ENCODE measurements at regions not wholly inside any gene's neighbourhood (a gene's known extent, or its start where the extent isn't known, plus 50 kb on each side); places are given as distances from the start of the nearest gene placed in this dataset.

DNA sequence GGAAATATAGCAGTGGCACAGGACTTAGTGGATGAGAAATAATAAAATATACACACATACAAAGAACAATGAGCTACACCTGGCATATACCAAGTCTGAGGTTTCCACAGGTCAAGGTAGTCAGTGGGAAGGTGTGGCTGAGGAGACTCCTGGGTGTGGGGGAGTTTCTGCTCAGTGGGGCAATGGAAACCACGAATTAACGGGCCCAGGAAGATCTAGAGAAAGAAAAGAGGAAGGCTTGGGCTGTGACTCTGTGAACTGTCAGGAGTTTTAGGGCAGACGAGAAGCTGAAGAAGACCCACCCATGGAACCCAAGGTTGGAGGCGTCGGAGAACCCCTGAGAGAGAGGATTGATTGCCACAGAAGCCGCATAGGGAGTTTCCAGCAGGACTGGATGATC, 196.5 kb downstream of the HERPUD2 start:
- no peak for DNase-seq

DNA sequence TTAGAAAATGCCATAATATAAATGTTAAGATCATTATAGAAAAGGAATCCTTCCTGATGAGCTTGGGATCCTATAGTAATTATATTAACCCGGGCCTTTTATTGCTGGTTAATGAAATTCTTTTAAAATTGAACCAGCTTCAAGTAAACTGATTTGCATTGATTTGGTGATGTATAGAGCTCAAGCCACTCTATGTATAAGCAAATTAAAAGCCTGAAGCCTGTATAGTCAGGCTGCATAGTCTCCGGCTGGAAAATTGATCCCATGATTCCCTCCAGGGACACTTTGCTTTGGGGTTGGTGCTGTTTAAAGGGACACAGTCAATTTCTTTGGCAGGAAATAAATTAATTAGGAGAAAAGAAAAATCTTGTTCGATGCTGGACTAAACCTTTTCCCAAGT, 199.1 kb downstream of the HERPUD2 start:
- no peak for DNase-seq

DNA sequence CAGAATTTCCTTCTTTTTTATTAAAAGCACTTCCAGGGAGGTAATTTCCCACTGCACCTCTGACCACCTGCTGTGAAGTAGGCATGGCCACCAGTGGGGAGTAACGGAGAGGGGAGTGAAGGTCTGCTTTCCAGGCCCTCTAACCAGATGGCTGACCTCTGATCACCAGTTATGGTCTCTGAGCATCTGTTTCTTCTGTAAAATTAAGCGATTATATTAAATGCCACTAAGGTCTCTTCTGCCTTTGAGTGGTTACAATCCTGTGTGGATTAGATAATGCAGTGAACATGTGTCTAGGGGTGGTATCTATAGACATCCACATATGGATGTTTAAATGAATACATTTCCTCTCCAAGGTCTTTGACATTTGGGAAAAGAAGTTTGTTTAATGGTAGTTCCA, 199.6 kb downstream of the HERPUD2 start:
- DNase-seq = no peak

DNA sequence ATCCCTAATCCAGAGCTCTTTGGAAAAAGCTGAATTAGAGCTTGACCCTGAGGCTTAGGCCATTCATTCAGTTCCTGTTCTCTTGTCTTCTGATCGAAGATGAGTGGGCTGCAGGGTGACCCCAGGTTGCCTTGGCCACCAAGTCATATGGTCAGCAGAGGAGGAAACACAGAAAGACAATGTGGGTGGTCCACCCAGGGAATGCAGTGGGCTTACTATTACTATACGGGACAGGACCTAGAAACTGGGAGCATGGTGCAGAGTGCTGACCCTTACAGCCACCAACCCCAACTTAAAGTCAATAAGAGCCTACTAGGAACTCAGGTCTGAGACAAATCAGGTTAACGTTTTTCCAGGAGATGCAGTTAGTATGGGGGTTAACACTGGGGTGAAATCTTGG, 200.5 kb downstream of the HERPUD2 start:
- DNase-seq = no peak

DNA sequence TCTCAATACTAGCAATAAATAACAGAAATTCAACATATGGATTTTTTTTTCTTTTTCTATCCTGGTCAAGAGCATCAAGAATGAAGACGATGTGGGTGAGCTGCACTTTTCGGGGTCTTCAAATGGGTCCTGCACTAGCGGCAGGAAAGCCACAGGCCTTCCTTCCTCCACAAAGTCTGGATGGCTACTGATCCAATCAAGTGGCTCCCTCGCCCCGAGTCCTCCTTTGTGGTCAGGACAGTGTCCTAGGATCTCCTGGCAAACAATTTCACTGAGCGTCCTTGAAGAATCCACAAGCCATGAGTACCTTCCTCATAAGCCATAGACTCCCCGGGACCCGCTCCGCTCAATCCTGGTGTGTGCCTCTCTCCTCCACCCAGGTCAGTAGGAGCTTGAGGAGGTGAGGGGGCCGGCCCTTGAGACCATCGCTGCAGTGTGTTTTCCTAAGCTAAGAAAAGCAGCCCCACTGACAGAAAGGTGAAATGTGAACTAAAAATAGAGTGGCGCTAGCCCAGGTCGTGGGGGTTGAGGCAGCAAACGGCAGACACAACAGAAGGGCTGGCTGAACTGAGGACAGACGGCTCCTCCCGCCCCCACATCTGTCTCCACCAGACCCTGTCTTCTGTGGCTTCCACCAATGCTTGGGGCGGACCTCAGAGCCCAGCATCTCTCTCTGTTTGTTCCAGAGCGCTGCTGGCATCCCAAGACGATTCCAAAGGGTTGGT, 202.3 kb downstream of the HERPUD2 start:
- no peak for DNase-seq

DNA sequence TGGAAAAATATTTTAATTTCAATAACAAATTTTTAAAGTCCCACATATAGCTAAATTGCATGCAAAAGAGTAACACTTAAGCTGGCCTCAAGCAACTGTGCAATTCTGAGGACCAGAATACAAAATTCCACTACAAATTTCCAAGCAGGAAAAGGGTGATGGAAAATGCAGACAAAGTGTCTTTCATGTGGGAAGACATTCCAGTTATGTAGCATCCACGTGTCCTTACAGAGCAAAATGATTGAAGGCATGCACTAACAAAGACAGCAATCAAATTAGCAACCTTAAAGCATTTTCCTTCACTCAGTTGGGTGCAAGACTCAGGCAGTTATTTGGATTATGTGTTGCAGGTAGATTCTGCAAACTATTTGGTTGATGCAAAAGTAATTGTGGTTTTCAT, 203.7 kb downstream of the HERPUD2 start:
- no peak for DNase-seq

DNA sequence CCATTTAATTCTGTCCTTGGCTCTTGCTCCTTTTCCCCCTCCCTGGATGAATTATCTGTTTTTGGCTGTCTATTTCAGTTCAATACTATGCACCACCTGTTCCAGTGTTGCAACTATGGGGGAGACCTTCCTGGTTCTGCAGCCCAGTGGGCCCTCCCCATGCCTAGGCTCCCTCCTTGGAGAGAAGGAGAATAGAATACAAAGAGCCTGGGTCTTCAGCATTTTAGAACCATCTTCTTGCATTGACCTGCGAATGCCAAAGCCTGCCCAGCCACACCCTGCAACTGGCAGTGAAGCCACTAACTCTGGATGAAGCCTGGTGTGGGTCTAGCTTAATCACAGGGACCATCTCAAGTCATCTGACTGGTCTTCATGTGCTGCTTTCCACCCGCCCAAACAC, 207.1 kb downstream of the HERPUD2 start:
- DNase-seq = no peak

DNA sequence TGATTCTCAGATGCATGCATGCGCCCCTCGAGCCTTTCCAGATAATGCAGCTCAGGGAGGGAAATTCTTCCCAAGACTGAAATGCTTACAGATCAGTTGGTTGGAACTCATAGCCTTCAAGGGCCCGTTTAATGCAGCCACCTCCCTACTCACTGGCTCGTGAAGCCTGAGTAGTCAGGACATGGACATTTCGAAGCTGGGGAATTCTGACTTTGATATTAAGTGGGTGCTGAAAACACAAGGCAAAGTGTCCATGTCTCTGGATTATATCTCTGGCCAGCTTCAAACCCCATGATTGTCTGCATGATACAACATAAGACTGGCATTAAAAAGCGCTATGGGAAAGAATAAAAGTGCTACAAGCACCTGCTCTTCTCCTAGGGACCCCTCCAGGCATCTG, 207.5 kb downstream of the HERPUD2 start:
- no peak for DNase-seq

DNA sequence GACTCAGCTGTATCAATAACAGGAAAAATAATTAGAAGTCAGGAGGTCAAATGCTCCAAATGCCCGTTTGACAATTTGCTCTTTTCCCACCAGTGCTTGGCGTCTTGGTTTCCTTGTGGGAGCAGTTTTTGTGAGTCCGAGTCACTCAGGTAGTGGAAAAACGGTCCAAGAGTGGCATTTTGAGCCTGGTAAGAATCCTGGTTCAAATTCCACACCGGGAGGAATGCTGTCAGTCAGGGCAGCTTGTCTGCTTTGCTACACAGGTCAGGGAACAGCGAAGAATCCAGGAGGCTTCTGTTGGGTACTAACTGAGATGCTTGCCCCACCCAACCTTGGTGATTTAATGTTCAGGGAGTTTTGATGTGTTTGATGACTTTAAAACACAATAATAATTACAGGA, 209.5 kb downstream of the HERPUD2 start:
- DNase-seq = no peak

DNA sequence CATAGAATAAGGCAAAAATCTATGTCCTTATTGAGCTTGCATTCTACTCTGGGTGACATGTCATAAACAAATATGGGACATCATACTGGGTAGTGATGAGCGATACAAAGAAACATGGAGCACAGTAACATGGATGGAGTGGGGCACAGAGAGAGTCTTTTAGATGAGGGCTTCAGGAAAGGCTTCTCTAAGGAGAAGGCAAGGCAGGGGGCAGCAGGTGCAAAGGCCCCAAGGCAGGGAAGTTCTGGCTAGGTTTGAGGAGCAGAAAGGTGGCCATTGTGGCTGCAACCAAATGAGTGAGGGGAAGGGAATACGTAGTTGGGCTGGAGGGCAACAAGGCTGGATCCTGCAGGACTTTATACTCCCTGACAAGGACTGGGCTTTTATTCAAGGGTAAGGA, 211.4 kb downstream of the HERPUD2 start:
- no peak for DNase-seq

DNA sequence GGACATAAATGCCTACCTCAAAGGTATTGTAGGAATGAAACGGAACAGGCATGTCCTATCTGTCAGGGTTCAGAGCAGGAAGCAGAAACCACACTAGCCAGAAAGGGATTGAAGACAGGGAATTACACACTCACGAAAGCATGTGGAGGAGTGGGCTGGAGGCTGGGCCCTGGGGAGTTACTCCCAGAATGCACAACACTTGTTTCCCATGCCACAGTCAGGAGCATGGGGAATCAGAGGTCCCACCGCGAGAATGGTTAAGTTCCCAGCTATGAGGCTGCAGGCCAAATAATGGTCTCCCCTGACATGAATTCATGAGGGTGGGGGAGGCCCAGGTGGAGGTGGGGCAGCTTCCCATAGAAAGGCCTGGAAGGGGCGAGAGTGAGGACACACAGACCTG, 212.7 kb downstream of the HERPUD2 start:
- no peak for DNase-seq

DNA sequence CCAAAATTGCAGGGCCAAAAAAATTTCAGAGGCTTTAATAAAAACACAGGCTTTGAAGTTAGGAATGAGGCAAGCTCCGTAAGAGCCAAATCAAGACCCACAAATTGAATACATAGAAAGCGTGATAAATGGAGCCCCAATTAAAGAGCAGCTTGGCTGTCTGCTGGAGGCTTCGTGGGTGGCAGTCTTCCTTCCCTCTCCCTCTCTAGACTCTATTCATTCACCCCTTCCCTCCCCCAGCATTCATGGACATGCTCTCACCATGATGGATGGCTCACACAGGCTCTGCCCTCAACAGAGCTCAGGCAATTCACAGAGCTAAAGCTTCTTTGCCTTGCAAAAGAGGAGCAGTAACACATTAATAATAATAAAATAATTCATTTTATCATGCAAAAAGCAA, 214.1 kb downstream of the HERPUD2 start:
- no peak for DNase-seq

DNA sequence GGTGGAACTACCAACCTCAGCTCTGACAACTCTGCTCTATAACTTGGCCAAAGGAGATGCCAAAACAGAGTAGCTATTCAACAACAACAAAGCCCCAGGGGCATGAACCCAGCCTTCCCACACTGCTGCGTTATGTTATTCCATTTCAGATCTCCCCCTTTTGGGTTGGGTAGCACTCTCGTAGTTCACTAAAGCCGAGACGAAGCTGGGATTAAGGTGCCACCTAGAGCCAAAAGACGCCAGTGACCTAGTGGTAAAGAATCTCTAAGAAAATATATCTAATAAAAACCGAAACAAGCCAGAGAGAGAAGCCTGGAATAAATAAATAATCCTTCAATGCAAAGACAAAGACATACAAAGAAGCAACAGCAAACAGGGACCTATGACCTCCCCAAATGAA, 217.3 kb downstream of the HERPUD2 start:
- no peak for DNase-seq

DNA sequence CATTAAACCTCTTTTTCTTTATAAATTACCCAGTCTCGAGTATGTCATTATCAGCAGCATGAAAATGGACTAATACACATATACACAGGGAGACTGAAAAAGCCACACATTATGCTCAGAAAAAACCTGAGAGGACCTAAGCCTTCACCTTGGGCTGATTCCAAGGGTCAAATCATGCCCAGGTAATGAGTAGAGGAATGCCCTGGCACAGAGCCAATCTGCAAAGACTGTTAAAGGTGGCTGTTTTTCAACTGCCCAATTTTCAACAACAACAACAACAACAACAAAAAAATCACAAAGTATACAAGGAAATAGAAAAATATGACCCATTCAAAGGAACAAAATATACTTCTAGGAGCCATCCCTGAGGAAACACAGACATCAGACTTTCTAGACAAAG, 220.2 kb upstream of the TBX20 start:
- DNase-seq = no peak

DNA sequence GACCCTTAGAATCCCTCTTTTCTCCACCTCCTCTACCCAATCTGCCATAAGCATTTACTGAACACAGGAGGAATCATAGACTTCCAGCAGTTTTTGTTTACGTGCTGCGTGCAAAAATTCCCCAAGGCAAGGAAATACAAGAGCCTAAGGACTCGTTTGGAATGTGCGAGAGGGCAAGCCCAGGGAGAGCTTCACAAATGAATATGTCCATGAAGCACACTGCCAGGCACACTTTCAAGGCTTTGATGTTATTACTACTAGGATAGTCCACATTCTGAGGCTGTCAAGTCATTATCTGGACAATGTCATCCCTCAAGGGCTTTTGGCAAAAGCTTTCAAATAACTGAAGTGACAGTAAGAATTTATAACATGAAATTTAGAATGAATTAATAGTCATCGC, 214.7 kb upstream of the TBX20 start:
- DNase-seq = no peak

DNA sequence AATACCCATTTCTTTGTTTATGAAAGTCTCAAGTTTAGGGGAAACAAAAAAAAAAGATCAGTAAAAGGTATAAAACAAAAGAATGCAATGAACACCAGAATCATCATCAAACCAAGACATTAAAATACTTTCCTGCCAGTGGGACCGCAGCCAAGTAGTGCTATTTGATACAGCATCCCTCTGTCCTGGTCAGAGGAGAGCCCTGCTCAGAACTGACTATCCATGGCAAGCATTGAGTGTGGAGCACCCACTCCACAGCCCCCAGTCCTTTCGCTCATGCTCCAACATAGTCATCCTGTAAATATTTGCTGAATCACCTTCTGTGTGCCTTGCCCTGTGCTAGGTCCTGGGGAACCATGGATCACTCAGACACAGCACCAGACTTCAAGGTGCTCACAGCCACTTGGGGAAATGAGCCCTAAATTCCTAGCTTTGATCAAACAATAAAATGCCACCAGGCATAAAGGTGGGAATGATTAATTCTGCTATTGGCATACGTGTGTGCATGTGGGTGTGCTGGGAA, 213.6 kb upstream of the TBX20 start:
- DNase-seq = no peak

DNA sequence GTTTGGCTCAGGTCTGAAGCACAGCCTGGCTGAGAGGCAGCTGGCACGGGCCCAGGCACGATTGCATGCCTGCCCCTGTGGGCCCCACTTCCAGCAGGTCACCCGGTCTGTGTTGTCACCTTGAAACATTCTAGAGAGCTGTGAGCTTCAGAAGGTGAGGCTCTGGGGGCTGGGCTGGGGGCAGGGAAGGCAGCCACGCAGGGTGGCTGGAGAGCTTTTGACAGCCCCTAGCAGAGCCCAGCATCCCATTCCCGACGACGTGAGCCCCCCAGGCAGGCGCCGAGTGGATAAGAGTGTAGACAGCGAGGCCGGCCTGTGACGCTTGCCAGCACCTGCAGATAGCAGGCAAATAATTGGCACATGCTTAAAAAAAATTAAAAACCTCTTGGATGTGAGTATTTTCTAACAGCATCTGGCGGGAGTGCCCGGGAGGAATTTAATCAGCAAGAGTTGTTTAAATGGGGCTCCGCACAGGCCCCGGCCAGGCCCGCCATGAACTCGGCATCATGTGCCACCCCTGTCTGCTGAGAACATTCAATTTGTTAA, 212.0 kb upstream of the TBX20 start:
- DNase-seq = no peak

DNA sequence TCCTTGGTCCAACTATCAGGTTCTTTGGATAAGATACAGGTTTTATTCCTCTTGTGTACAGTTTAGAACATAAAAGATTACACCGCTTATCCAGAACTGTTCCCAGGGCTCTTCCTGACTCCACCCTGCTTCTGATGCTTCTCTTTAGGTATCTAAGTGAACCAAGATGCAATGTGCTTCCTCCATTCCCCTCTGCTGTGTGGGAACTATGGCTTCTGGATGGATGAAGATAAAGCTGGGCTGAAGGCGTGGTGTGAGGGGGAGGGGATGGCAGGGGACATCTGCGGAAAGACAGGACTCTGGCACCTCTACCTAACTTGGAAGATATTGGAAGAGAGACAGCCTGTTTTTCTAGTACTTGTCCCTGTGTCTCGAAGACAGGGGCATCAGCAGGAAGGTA, 209.9 kb upstream of the TBX20 start:
- no peak for DNase-seq

DNA sequence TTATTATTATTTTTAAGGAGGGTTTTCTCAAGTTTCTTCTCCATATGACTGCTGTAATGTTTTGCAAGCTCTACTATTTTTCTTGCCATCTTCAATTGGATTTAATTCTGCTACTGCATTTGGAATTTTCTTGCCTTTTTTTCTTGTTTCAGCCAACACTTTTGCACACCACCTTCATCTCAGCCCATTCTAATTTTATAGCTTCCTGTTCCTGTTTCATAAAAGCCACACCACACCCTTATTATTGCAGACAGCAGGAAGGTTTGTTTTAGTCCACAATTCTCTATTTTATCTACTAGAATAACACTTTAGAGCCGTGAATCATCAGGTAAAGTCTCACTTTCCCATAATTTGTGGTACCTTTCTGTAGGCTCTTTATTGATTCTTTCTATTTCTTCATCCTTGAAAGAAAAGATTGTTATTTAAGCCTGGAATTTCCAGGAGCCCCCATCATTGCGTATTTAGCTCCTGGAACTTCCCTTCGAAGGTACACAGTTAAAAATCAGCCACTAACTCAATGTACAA, 209.3 kb upstream of the TBX20 start:
- no peak for DNase-seq

DNA sequence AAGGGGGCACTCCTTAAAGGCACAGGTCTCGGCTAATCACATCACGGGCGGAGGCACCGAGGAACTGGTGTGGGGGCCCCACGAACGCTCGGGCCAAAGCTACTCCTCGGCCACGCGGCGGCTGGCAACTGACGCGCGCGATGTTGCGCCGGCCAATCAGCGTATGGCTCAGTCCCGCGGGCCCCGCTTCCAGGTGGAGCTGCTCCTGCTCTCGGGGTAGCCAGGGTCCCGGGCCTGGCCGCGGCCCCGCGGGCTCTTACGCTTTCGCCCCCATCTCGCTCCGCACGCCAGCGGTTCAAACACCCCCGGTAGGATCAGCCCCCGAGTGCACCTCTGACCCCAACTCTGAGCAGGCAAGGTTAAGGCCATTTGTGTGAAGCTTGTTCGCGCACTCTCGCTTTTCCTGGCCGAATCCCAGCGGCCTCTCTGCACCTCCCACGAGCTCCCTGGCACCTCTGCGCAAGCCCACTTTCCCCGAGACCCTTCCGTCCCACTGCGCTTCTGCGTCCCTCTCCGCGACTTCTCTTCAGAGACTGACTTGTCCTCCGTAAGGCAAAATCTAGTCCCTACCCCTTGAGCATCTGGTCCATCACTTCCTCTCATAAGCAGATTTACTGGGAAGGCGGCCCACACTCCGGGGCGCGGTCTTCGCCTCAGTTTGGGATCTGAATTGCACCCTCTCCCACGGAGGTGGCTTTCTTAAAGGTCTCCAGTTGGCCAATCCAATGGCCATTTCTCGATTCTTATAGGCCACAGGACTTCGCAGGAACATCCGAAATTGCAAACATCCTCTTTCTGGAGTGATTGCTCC, 200.9 kb upstream of the TBX20 start:
- no peak for DNase-seq

DNA sequence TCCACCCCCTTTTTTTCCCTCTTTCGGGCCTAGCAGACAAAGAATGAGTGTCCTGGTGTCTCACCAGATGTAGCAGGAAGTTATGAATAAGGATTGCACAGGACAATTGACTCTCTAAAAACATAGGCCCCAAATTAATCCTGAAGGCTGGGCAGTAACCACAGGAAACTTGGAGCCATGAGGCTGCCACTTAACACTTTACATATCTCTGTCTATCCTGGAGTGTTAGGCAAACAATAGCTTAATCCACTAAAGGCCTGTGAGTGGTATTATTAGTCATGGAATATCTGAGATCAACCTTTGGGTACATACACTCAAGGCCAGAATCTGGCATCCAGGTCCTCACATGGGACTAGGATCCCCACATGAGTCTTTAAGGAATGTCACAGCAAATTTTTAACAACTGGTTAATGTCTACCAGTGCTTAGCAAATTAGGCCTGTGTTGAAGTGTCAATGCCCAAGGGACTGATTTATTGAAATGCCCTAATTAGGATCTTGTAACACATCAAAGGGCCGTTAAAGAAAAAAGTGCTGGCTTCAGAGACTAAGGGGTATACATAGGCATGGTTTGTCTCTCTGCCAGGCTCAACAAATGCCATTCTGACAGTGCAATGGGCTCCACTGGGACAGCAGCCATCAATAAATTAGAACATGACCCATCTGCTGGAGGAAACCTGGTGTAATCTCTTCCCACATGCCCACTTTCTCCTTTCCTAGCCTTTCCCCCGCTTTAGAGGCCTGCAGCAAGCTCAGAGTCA, 196.7 kb upstream of the TBX20 start:
- DNase-seq = no peak

DNA sequence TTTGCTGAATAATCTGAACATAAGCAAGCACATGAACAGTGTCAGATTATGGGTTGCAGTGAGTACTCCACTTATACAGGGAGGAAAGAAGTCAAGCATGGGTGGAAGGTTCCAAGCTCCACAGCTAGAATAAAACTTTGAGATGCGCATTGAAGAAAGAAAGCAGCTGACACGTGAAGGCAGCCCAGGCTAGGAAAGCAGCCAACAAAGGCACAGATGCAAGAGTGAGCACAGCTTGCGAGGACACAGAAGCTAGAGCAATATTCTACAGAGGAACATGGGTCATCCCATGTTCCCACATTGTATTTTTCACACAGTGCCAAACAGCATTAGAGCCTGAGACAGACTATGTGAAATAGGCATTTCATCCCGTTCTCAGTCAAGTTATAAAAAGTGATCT, 194.6 kb upstream of the TBX20 start:
- DNase-seq = no peak

DNA sequence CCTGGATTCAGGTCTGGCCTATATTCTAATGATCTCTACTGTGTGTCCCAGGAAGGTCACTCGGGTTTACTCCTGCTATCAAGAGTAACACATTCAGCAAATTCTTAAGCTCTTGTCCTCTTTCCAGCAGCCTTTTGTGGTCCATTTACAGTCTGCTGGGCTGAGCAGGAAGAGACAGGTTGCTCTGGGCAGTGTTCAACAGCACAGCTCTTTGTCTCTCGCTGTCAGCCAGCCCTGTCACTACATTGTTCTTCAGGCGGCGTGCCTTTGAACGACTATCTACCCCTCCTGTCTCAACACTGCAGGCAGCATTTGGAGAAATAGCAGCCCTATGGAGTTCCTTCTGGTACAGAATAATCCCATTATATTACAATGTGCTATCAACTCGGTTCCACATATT, 192.2 kb upstream of the TBX20 start:
- no peak for DNase-seq
